ENCODE measurements at regions not wholly inside any gene's neighbourhood (a gene's known extent, or its start where the extent isn't known, plus 50 kb on each side); places are given as distances from the start of the nearest gene placed in this dataset.

DNA sequence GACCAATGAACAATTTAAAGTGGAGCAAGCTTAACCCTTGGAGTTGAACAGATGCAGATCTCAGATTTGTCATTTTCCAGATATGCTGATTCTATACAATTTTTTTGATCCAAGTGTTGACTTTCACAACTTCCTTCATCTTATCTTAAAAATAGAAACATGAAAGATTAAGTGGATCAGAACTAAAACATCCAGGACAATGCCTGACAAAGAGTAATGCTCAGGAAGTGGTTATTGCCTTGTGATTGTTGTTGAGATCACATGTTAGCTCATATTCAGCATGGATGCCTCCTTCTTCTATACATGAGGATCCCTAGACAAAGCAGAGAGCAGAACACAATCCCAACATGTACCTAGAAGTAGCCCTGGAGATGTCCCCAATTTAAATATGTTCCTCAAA lies 160.9 kb downstream of the PPARGC1A start:
- TF ChIP-seq, protein P1, sequence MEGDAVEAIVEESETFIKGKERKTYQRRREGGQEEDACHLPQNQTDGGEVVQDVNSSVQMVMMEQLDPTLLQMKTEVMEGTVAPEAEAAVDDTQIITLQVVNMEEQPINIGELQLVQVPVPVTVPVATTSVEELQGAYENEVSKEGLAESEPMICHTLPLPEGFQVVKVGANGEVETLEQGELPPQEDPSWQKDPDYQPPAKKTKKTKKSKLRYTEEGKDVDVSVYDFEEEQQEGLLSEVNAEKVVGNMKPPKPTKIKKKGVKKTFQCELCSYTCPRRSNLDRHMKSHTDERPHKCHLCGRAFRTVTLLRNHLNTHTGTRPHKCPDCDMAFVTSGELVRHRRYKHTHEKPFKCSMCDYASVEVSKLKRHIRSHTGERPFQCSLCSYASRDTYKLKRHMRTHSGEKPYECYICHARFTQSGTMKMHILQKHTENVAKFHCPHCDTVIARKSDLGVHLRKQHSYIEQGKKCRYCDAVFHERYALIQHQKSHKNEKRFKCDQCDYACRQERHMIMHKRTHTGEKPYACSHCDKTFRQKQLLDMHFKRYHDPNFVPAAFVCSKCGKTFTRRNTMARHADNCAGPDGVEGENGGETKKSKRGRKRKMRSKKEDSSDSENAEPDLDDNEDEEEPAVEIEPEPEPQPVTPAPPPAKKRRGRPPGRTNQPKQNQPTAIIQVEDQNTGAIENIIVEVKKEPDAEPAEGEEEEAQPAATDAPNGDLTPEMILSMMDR (IDR thresholded peaks at IDR 0.05) = no peak
- no peak for TF ChIP-seq POLR2AphosphoS5 (IDR thresholded peaks at IDR 0.05)

Data from prostate gland (tissue), 2 donors.